GM19239 (cell line): ENCODE measurements at regions not wholly inside any gene's neighbourhood (a gene's known extent, or its start where the extent isn't known, plus 50 kb on each side); places are given as distances from the start of the nearest gene placed in this dataset.

Experiments
- DNase-seq: peaks from one replicate; pipeline ENCODE4 v3.0.0; 2011; ENCODE audit warnings: low spot score; ENCODE audit not compliant: insufficient read length
- FAIRE-seq: peaks from 2 replicates; lab custom pipeline; 2011; peaks lifted over from hg19 to GRCh38; lab: Jason Lieb, UNC

DNA sequence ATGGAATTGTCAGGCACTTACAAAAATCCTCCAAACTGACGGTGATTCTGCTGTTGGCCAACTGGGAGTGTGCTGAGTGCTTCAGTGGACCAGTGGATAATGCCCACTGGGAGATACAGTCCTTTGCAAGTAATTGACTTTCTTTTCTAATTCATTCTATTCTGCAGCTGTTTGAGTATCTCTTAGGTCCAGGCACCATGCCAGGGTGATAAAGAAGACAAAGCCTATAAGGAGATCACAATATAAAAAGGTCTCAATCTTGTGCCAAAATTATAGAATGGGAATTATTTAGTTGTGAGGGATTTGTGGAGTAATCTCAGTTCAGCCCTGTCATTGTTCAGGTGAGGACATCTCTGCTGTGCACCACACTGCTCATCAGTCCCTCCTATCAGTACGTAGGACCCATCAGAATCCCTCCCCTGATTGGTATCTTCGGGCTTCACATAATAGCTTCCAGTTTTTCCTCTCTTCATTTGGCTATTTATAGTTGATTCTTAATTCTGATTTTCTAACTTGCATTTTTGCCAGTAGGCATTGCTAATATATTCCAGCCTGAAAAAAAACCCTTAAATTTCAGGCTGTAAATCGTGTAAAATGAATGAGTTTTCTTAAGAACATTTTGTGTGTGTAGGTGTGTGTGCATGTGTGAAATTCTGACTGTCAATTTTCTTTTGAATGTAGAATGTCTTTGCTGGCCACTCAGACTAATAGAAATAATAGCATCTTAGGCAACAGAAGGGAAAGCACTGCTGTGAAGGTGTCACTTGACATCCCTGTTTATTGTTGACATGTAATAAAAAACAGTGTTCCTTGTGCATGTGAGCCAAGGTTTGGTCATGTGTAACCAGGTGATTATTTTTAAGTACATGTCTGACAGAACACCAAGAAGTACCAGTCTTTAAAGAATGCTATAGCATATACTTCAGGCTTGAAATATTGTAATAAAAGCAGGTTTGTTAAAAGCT lies 457.6 kb upstream of the RGS6 start:
- FAIRE-seq (peak; percentile 78), DNase-seq (no peak)

DNA sequence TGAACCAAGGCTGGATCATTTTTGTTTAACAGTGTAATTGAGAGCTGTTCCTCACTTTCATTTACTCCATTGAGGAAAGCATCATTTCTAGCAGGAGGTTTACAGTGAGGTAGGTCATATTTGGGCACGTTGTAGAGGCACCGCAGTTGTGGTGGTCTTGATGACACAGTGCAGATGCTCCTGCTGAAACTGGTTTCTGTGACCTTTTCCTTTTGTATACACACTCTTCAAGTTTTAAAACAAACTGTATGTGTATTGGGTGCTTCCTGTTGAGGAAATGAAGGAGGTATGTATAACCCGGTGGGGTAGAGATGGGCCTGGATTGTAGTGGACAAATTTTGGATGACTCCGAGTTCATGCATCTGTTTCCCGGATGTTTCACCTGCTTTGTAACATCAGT lies 456.3 kb upstream of the RGS6 start:
- DNase-seq: no peak
- FAIRE-seq: peak; percentile 94

DNA sequence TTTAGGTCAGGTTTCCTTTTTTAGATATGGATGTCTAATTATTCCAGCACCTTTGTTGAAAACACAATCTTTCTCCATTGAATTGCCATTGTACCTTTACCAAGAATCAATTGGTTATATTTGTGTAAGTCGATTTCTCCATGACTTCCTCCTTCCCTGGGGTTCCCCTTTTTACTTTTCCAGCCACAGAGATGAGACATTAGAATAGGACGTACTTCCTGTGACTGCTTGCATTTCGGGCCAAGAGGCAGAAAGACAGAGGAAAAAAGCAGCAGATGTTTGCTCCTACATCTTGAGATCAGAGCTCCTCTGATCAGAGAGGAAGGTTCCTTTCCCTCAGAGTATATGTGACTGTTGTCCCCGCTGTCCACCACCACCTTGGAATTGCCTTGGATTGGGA lies 453.7 kb upstream of the RGS6 start:
- FAIRE-seq: peak; percentile 90
- no peak for DNase-seq

DNA sequence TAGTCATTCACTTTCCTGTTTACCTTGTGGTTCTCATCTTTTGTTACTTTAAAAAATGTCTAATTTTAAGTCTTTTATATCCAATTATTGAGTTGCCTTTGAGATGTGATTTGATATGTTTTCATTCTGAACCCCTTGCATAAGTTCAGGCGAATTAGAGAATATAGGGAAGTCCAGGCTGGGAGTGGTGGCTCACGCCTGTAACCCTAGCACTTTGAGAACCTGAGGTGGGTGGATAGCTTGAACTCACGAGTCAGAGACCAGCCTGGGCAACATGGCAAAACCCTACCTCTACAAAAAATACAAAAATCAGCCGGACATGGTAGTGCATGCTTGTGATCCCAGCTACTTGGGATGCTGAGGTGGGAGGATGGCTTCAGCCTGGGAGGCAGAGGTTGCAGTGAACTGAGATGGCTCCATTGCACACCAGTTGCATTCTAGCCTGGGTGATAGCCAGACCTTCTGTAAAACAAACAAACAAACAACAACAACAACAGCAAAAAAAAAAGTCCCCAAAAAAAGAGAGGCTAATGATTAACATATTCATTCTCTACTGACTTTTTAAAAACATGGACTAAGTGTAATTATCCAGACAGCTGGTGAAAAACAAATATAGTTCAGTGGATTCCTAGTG lies 451.1 kb upstream of the RGS6 start:
- DNase-seq (no peak), FAIRE-seq (no peak)

DNA sequence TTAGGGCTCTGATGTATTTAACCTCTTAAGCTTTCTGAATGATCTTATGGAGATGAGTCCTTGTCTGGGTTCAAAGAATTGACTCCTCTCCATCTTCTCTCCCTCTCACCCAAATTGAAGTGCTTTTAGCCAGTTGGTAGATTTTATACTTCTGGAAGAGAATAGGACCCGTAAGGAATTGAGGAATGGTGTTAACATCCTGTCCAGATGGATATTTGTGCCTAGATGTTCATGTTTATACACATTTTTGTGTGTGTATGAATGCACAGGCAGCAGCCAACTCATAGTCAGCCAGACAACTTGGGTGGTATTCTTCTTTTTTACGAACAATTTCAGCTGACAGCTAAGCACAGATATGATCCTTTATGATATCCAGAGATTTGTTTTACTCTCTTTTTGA lies 449.6 kb upstream of the RGS6 start:
- FAIRE-seq (no peak), DNase-seq (no peak)

DNA sequence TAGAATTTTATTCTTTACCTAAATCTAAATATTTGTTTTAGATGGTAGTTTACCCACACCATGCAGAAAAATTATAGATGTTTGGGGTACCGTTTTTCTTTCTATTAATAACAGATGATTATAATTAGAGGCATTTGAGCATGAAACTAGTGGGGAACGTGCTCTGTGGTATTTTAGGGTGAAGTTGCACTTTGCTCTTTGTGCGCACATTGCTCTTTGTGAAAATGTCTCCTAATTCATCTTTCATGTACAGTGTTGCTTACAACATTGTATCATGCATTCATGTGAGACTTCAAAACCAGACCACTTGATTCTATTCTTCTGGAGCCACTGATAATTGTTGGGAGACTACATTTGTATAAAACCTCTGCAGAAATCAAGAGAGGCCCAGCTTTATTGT lies 449.1 kb upstream of the RGS6 start:
- no peak for FAIRE-seq

DNA sequence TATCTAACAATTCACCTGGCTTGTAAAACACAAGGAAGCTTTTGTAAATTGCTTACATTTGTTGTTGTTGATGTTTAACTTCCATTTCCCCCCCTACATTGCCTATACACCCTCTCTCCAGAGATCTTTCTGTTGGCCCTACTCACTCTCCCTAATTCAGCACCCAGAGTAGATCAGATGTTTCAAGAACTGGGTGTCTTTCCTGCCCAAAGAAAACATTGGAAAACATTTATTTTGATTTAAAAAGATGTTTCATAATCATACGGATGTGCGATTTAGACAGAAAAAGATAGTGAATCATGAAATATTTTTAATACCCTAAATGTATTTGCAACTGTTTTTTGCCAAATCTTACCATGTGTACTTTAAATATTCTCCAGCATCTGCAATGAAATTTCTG lies 446.4 kb upstream of the RGS6 start:
- DNase-seq: no peak
- FAIRE-seq: no peak

More for the DNA sequence above, 449.1 kb upstream of the RGS6 start:
- DNase-seq: no peak

DNA sequence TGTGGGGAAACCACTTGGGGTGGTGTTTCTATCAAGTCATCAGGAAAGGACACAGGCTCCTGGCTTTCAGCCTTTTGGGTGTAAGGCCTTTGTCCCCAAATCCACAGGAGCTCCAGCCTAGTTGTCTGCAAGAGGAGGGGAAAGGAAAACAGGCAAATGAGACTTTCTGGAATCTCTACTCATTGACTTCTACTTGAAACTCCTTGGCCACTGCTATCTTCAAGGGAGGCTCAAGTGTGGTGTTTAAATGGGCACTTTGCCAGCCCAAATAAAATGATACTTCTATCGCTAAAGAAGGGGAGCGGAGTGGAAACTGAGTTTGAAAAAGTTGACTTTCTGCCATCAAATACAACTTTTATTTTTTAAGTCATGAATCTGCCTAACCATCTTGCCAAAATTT lies 445.9 kb upstream of the RGS6 start:
- DNase-seq (no peak), FAIRE-seq (no peak)

DNA sequence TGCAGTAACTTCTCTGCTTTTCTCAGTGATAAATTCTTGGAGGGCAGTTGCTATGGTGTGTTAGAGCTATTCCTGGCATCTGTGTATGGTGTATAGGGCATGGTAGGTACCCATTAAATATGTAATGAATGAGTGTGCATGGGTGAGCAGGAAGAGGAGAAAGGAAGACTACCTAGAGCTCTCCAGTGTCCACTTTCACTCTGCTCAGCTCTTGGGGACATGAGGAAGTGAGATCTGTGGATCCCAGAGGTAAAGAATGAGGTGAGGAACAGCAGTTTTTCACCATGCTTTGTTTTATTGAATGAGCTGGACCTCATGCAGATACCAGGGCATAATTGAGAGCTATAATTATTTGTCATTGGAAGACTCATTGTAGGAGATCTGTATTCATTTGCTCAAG lies 444.8 kb upstream of the RGS6 start:
- no peak for FAIRE-seq

DNA sequence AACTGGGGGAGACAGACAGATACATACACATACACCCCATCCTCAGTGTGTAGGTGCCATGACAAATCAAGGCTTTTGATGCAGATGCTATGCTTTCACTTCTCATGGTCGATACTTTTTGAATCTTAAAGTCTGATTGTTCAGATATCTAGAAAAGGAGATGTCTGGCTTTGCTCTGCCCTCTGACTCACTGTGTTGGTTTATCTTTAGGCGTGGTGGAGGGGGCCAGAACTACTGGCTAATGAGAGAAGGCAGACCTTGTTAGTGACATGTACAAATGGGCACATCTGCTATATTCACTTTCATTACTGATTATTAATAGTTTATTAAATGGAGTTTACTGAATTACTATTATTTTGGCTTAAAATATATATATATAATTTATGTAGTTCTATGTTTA lies 444.3 kb upstream of the RGS6 start:
- DNase-seq (no peak), FAIRE-seq (peak; percentile 63)

More for the DNA sequence above, 444.8 kb upstream of the RGS6 start:
- no peak for DNase-seq

DNA sequence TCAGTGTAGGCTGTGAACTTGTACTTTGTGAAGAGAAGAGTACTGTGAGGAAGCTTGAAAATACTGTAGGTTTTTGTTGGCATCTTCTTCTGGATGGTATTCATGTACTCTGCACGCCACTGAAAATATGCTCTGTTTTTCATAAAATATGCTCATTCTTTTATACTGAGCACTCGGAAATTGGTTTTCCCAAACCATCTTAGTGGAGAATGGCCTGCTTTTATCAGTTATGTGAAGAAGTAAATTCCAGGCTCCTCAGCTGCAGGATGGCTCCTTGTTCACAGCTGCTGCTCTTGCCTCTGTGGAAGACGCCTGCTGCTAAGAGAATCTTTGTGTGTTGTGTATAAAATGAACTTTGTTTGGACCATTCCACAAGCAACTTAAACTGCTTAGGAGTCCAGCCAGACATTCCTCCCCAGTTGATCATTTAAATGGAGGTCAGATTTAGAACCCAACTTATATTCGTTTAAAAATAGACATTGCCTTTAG lies 443.5 kb upstream of the RGS6 start:
- FAIRE-seq (no peak), DNase-seq (no peak)

DNA sequence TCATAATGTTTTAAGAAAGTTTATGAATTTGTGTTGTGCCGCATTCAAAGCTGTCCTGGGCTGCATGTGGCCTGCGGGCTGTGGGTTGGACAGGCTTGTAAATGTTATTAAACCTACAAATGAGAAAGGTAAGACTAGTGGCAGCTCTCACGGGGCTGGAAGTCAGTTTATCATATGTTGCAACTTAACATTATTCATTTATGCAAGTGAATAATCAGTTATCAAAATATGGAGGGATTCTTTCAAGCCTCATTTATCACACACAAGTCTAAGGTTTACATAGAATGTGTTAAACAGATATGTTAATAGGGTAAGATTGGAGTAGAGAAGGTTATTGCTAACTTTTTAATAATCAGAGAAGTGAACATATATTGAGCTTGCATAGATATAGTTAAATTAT lies 442.5 kb upstream of the RGS6 start:
- DNase-seq: no peak
- FAIRE-seq: peak; percentile 8

DNA sequence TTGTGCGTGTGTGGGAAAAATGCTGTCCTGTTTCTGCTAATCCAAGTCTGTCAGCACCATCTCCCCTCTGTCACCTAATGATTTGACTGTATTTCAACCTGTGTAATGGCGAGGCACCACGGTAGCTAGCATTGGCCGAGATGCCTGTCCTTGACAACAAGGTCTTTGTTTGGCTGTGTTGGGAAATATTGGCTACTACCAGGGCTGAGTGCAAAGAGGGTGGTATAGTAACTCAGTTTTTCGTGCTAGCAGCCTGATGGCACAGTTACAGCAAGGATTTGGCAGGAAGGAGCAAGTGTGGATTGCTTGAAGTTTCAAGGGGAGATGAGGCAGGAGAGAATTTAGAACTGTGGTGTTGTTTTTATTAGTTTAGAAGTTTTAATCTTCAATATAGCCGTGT lies 440.3 kb upstream of the RGS6 start:
- FAIRE-seq: no peak
- DNase-seq: no peak

DNA sequence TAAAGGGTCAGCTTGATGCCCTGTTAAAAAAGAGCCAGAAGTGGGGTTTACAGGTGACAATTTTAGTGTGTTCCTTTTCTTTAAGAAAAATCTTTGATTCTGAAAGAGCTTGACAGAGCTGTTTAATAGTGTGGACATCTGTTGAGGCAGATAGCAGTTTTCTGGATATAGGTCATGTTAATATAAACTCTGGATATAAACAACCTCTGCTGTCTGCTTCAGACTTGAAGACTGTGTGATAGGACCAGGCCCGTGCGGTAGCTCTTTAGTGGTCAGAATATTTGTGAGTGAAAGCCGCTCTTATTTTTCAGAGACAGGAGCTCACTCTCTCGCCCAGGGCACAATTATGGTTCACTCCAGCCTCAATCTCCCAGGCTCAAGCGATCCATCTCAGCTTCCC lies 439.9 kb upstream of the RGS6 start:
- FAIRE-seq (no peak), DNase-seq (no peak)

DNA sequence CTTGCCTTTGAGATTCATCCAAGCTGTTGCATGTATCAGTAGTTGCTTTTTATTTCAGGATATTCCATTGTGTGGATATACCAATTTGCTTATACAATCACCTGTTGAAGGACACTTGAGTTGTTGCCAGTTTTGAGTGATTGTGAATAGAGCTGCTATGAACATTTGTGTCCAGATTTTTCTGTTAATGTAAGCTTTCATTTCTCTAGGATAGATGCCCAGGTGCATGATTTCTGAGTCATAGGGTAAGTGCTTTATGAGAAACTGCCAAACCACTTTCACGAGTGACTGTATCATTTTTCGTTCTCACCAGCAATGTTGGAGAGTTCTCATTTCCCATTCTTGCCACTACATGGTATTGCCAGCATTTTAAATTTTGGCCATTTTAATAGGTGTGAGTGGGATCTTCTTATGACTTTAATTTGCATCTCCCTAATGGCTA lies 434.6 kb upstream of the RGS6 start:
- peak; percentile 98 for FAIRE-seq
- DNase-seq: peak; percentile 16

DNA sequence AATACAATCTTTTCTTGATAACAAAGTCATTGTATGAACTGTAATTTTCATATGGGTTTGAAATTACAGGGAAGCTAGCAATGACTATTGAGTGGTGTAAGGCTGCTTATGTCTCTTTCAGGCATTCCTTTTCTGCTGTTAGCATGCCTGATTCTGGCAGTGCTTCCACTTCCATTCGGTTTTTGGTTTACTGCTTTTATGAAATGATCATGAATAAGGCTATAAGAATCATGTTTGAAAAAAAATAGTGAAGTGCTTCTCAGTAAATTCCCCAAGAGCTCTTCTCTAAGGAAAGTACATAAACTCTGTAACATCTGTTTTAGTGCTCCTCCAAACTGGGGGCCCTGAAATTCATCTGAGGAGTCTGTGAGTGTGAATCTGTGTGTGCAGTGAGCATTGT lies 434.0 kb upstream of the RGS6 start:
- FAIRE-seq (no peak), DNase-seq (no peak)

DNA sequence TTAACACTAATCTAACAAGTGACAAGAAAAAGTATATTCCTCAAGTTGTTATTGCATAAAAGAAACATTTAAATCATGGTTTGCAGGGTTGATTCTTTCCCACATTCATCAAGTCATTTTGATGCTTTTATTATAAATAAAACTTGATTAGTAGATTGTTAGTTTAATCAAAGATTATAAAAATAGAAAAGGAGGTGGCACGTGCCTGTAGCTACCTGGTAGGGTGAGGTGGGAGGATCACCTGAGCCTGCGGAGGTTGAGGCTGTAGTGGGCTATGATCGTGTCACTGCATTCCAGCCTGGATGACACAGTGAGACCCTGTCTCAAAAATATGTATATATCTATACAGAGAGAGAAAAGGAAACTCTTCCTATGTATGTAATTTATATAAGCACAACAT lies 433.2 kb upstream of the RGS6 start:
- peak; percentile 87 for FAIRE-seq
- no peak for DNase-seq

DNA sequence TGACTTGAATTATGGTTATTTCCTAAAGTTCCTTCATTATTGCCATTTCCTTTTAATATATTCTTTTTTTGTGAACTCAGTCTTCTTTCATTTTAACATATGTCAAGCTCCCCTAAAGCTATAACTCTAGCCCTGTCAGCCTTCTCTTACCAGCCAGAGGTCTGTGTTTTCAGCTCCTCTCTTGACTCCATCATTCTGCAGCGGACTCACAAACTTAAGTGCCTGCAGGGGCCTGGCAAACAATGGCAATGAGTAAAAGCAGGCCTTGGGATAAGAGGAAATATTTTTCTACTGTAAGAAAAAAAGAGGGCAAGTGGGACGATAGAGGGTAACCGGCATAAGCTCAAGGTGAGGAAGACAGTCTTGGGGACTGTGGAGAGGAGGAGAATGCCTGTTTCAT lies 424.5 kb upstream of the RGS6 start:
- FAIRE-seq (peak; percentile 65), DNase-seq (no peak)

DNA sequence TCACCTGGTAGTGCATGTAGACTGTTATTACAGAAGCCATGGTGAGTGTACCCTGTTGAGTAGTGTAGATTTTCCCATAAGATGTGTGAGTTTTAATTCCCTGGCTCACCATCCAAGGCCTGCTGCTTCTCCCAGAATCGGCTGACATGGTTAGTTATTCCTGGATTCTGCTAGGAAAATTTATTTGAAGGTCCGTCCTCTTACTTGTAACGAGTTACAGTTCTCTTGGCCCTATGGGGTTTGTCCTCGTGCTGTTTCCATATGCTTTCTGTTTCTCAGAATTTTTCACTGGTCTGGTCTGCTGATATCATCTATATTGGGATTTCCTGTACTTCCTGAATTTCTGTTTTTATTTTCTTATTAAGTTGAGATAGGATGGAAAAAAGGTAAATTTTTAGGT lies 423.3 kb upstream of the RGS6 start:
- FAIRE-seq: no peak
- no peak for DNase-seq

DNA sequence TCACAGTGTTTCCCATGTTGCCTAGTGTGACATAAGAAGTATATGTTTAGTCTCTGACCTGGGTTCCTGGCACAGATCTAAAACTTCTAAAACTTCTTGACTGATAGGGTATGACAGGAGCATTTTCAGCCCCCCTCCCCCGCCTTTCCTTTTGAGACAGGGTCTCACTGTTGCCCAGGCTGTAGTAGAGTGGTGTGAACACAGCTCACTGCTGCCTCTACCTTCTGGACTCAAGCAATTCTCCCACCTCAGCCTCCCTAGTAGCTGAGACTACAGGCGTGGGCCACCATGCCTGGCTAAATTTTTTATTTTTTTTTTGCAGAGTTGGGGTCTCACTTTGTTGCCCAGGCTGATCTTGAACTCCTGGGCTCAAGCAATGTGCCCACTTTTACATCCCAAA lies 421.1 kb upstream of the RGS6 start:
- no peak for FAIRE-seq
- no peak for DNase-seq
